ENCODE measurements at regions not wholly inside any gene's neighbourhood (a gene's known extent, or its start where the extent isn't known, plus 50 kb on each side); places are given as distances from the start of the nearest gene placed in this dataset.

DNA sequence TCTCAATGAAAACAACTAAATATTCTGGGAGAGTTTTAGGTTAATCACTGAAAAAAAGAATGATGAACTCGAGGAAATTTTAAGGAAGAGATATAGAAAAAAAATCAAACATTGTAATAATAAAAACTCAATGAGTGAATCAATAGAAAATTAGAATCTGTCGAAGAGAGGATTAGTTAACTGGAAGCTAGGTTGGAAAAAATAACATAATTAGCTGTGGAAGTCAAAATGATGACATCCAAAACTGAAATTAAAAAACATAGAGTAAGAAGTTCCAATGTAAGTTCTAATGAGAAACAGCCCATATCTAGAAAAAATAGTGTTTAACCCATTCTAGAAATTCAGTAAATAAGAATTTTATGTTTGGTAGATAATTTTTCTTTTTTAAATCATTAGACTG, 299.3 kb upstream of the RARB start:
- TF ChIP-seq, protein P1, sequence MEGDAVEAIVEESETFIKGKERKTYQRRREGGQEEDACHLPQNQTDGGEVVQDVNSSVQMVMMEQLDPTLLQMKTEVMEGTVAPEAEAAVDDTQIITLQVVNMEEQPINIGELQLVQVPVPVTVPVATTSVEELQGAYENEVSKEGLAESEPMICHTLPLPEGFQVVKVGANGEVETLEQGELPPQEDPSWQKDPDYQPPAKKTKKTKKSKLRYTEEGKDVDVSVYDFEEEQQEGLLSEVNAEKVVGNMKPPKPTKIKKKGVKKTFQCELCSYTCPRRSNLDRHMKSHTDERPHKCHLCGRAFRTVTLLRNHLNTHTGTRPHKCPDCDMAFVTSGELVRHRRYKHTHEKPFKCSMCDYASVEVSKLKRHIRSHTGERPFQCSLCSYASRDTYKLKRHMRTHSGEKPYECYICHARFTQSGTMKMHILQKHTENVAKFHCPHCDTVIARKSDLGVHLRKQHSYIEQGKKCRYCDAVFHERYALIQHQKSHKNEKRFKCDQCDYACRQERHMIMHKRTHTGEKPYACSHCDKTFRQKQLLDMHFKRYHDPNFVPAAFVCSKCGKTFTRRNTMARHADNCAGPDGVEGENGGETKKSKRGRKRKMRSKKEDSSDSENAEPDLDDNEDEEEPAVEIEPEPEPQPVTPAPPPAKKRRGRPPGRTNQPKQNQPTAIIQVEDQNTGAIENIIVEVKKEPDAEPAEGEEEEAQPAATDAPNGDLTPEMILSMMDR (IDR thresholded peaks at IDR 0.05; ENCODE audit: extremely low read depth, missing control alignments), result no peak
- DNase-seq (ENCODE audit: low spot score), result no peak

DNA sequence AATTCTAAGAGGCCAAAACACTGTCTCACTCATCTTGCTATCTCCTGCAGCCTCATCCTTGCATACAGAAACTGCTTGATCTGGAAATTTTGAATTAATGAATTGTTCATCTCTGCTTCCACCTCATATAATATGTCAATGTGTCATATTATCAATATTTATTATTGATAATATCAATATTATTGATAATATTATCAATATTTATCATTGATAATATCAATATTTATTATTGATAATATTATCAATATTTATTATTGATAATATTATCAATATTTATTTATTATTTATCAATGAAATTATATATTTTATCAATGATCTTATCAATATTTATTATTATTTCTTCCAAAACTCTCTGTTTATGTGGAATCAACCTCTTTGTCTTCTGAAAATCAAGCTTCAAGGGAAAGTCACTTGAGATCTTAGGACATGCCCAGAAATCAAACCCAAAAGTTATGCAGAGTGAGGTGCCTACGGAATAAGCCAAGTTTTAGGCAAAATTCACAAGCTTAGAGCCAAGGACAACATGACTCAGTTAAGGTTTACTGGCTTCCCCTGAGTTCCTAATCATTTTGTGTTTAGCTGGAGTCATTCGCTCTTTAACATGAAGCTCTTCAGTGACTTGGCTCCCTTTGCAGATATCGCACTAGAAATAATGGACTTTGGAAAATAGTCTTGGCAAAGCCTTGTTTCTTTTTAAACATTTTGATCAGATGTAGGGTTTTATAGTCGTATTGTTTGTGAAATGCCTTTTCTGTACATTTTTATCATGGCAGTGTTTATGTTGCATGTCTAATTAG, 297.1 kb upstream of the RARB start:
- no peak for DNase-seq (ENCODE audit: low spot score)
- TF ChIP-seq, protein P1 (IDR thresholded peaks at IDR 0.05; ENCODE audit: extremely low read depth, missing control alignments), result no peak

DNA sequence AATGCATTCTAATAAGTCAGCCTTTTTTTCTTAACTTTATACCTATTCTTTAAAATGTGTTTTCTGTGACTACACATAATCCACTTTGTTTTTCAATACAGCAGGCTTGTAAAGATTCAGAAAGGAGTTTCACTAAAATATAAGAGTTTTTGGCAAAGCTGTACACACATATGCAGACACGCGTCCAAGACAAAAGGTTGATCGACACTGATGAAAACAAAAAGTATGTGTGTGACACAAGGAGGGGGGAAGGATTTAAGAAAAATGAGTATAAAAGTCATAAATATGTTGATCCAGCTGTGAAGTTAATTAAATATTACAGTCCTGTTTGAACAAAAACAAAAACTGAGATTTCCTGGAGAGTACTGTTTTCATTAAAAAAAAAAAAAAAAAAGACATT, 294.5 kb upstream of the RARB start:
- TF ChIP-seq, protein P1 (IDR thresholded peaks at IDR 0.05; ENCODE audit: extremely low read depth, missing control alignments), result no peak

DNA sequence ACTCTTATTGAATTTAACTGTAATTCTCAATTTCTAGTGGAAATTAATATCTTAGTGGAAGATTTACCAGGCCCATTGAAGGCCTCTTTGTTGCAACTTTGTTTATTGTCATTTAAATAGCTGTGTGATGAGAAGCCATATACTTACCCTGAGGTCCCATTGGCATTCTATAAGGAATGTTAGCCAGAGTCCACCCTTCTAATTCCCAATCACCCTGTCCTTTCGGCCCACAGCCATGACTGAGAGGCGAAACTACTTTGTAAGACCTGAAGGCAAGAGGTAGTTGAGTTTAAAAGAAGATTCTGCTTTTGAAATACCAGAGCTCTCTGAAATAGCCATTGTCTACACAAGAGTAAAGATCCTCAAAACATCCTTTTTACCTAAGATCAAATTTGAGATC, 290.5 kb upstream of the RARB start:
- no peak for DNase-seq (ENCODE audit: low spot score)
- TF ChIP-seq, protein P1 (IDR thresholded peaks at IDR 0.05; ENCODE audit: extremely low read depth, missing control alignments), result no peak

More for the DNA sequence above, 294.5 kb upstream of the RARB start:
- no peak for DNase-seq (ENCODE audit: low spot score)

DNA sequence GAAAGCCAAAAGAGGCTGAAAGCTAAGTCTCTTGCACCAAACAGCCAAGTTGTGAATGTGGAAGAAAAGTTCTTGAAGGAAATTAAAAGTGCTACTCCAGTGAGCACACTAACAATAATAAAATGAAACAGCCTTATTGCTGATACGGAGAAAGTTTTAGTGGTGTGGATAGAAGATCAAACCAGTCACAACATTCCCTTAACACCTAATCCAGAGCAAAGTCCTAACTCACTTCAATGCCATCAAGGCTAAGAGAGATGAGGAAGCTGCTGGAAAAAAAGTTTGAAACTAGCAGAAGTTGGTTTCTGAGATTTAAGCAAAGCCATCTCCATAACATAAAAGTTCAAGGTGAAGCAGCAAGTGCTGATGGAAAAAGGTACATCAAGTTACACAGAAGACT, 288.8 kb upstream of the RARB start:
- TF ChIP-seq, protein P1 (IDR thresholded peaks at IDR 0.05; ENCODE audit: extremely low read depth, missing control alignments), result no peak
- no peak for DNase-seq (ENCODE audit: low spot score)

DNA sequence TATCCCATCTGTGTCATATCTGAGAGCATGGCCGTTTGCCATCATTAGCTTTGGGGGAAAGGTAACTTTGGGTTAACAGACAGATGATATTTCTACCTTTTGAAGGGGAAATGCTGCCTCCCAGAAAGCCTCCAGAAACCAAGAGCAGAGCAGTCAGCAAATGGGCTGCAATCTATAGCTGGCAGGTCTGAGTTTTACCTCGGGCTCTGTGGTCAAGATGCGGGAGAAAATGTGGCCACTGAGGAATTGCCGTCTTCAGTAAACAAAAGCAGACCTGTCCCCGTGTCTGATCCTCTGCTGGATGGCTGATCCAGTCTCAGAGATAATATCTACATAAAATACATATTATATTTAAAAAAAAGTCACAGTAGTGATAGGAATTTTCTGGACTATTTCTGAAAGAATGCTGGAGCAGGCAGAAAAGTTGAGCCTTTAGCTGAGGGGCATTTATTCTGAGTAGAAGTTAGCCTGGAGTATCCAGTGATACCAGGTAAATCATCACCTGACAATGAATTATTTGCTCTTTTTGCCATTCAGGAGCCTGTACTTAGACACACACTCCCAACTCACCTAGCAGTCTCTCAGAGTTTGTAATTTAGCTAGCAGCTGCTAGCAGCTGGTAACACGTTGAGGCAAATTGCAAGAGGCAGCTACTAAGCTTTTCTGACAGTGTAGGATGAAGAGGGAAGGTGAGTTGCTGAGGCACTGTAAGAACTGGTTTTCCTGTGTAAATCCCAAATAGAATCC, 285.3 kb upstream of the RARB start:
- TF ChIP-seq, protein P1 (IDR thresholded peaks at IDR 0.05; ENCODE audit: extremely low read depth, missing control alignments), result no peak

DNA sequence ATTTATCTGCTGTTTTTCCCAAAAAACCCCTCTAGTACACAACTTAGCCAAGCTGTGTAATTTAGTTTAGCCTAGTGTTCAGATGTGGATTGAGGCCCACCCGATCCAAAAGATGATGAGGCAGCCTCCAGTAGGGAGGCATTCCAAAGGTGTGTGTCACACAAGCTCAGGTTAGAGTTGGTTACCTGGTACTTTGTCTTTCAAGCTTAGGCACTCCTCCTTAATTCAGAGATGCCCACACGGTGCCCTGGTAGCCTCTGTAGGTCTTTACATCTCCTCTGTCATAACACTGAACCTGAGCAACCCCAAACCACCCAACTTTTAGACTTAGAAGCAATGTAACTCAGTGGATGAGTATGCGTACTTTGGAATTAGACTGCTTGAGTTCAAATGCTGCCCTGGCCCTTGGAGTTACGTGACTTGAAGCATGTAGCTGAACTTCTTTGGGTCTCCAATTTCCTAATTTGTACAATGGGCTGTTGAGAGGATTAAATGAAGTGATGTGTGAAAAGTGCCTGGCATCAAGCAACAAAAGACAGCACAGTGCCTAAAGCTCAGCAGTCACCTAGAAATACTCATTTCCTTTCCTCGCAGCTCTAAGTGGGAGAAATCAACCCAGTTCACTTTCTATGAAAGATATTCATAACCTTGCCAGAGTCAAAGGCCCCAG, 284.6 kb upstream of the RARB start:
- TF ChIP-seq, protein P1 (IDR thresholded peaks at IDR 0.05; ENCODE audit: extremely low read depth, missing control alignments), result no peak
- DNase-seq (ENCODE audit: low spot score), result no peak

More for the DNA sequence above, 285.3 kb upstream of the RARB start:
- no peak for DNase-seq (ENCODE audit: low spot score)

Data from GM20000 (cell line).